Adrenal gland (tissue), 9 donors: ENCODE measurements at regions not wholly inside any gene's neighbourhood (a gene's known extent, or its start where the extent isn't known, plus 50 kb on each side); places are given as distances from the start of the nearest gene placed in this dataset.

Experiments
- DNase-seq, 7 donors: peaks; one replicate each; pipeline ENCODE4 v3.0.0-alpha.2; 2019 to 2020
- H3K27ac ChIP-seq, 5 donors: fragments of 200-600 bp; sonication (generic) in 4 of 5; 1 replicate in 3 of 5; 2 replicates in 2 of 5; pipeline versions ENCODE4 v1.5.1 to v1.8.0; 2016 to 2020; ENCODE audit warnings: mild to moderate bottlenecking in 1 of 5
- H3K27me3 ChIP-seq: fragments of 200-600 bp; 2 replicates; pipeline ENCODE4 v1.8.0; 2021
- H3K36me3 ChIP-seq, 2 donors: fragments of 200-600 bp; replicated peaks in 1 of 2; 1 replicate in 1 of 2; 2 replicates in 1 of 2; pipeline versions ENCODE4 v1.5.1 to v1.8.0; 2018 to 2022
- H3K4me1 ChIP-seq, 2 donors: fragments of 200-600 bp; replicated peaks in 1 of 2; 1 replicate in 1 of 2; 2 replicates in 1 of 2; pipeline versions ENCODE4 v1.5.1 to v1.8.0; 2018 to 2021
- H3K4me3 ChIP-seq, 4 donors: fragments of 200-600 bp; sonication (generic) in 3 of 4; one replicate each; pipeline ENCODE4 v1.5.1; 2016 to 2018
- H3K9me3 ChIP-seq, 3 donors: fragments of 200-600 bp; sonication (generic) in 1 of 3; replicated peaks in 1 of 3; 1 replicate in 2 of 3; 2 replicates in 1 of 3; pipeline versions ENCODE4 v1.5.1 to v1.8.0; 2016 to 2021
- POLR2A ChIP-seq, 2 donors: fragments of 450-650 bp; IDR thresholded peaks; one replicate each; pipeline ENCODE4 v1.6.1; 2017; ENCODE audit warnings: antibody characterized with exemption in 2 of 2, mild to moderate bottlenecking in 2 of 2, moderate library complexity in 1 of 2
- WGBS, 4 donors: extraction: QIAGEN DNeasy Blood & Tissue Kit in 2 of 4; methylation state at CpG; one replicate each; pipeline versions ENCODE4 v1.1.5 to v1.1.7; 2013 to 2017; 5-methylcytosine and 5-hydroxymethylcytosine counted together
- intact Hi-C, 2 donors: fragments of 100-400 bp; cut with DNase I; formaldehyde crosslinking; loops; one replicate each; pipeline versions ENCODE4 v1.14.1 to v1.15.0; 2022 to 2023
- TF ChIP-seq, protein P1 (sequence below), 6 experiments: fragments of 450-650 bp in 4 of 6; fragments of 200-600 bp in 2 of 6; sonication (generic) in 1 of 6; IDR thresholded peaks; 1 replicate in 5 of 6; 2 replicates in 1 of 6; pipeline versions ENCODE4 v1.5.1 to v1.8.0; 2016 to 2021; ENCODE audit warnings: antibody characterized with exemption in 6 of 6, mild to moderate bottlenecking in 2 of 6, moderate library complexity in 1 of 6
- donor health status: healthy with polysubstance abuse.
- donor health status: Bipolar disorder and iron deficiency.
- donor health status: DM: yes; HTN: yes; CAD: no.
- donor health status: DM: no; HTN: no; CAD: no.
- donor health status: DM: no; HTN: no; CAD: no.

DNA sequence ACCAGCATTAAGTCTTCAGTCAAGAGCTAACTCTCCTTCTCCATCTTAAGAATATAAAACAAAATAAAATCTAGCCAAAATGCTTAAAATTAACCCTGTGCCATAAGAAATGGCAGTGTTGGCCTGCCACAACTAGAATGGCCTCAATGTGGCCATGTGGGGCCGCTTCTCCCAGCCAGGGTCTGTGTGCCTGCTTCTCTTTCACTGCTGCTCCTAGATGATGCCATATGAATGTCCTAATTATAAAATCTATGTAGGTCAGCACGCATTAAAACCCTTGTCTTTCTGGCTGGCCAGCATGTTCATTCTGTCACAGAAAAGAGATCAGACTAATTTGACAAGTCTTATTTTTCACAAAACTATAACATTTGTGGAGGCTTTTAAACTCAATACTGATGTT is 102.6 kb downstream of the C6orf118 start:
- TF ChIP-seq POLR2A (IDR thresholded peaks at IDR 0.05) = no peak
- TF ChIP-seq, protein P1, sequence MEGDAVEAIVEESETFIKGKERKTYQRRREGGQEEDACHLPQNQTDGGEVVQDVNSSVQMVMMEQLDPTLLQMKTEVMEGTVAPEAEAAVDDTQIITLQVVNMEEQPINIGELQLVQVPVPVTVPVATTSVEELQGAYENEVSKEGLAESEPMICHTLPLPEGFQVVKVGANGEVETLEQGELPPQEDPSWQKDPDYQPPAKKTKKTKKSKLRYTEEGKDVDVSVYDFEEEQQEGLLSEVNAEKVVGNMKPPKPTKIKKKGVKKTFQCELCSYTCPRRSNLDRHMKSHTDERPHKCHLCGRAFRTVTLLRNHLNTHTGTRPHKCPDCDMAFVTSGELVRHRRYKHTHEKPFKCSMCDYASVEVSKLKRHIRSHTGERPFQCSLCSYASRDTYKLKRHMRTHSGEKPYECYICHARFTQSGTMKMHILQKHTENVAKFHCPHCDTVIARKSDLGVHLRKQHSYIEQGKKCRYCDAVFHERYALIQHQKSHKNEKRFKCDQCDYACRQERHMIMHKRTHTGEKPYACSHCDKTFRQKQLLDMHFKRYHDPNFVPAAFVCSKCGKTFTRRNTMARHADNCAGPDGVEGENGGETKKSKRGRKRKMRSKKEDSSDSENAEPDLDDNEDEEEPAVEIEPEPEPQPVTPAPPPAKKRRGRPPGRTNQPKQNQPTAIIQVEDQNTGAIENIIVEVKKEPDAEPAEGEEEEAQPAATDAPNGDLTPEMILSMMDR (IDR thresholded peaks at IDR 0.05) = no peak
- no peaks in the 10 kb centered on the region for H3K9me3 ChIP-seq
- 69 to 78% (median 74%) methylated on average over 2 of the region's 2 CpGs for WGBS, 4 donors
- H3K36me3 ChIP-seq = no peaks in the 10 kb centered on the region
- H3K27ac ChIP-seq = no peak overlapping the region
- H3K4me3 ChIP-seq = no peak overlapping the region
- intact Hi-C loops = no loop called here
- no peak for DNase-seq
- H3K4me1 ChIP-seq = no peaks in the 10 kb centered on the region
- H3K27me3 ChIP-seq = no peaks in the 10 kb centered on the region

DNA sequence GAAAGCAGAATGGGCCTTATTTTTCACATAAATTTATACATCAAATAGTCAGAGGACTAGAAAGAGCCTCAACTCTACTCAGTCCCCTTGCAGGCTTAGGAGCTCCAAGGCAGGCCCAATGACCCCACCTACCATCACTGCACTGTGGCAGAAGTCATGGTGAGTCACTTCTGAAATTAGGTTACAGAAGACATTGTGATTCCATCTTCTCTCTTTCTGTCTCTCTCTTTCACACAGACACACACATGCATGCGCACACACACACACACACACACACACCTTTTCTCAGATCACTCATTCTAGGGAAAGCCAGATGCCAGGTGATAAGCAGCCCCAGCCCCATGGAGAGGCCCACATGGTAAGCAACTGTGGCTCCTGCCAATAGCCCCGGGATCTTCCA is 103.8 kb downstream of the C6orf118 start:
- intact Hi-C loops = no loop called here
- Histone ChIP-seq H3K4me1 (no peaks in the 10 kb centered on the region), H3K27me3 (no peaks in the 10 kb centered on the region), H3K36me3 (no peaks in the 10 kb centered on the region), H3K4me3 (no peak overlapping the region), H3K27ac (no peak overlapping the region), H3K9me3 (no peaks in the 10 kb centered on the region)
- TF ChIP-seq, protein P1 (IDR thresholded peaks at IDR 0.05) = no peak
- TF ChIP-seq POLR2A (IDR thresholded peaks at IDR 0.05) = no peak
- 79 to 92% (median 87%) methylated on average over 2 of the region's 2 CpGs for WGBS, 4 donors
- DNase-seq = no peak

DNA sequence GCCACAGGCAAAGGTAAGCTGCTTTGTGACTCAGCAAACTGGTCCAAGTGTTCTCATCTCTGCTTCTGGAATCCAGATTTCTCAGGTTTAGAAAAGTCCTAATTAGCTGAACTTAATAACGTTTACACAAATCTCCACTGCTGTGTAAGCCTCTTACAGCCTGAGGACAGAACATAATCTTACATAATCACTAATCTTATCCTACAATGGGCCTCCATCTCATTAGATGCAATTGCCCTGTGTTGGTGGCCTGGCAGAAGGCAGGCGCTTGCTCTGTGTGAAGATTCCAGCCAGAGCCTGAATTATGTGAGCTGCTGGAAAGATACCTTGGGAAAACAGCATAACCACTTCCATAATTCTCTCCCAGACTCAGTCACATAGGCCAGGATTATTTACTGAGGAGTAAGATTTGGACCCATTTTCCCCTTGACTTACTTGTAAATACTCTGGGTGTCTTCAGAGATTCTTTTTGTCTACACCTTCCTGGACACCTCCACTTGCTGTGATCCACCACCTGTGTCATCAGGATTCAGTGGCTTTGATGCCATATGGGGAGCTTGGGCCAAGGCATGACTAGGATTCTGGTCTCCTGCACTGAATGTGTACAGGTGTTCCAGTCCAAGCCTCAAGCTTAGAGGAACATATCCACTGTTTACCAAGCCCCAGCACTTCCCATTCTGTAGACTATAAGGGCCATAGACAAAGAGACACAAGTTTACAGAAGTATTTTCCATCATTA is 104.4 kb downstream of the C6orf118 start:
- WGBS, 4 donors = 53 to 75% (median 61%) methylated on average over 2 of the region's 2 CpGs
- no peaks in the 10 kb centered on the region for H3K4me1 ChIP-seq
- H3K4me3 ChIP-seq = no peak overlapping the region
- no peaks in the 10 kb centered on the region for H3K27me3 ChIP-seq
- DNase-seq = no peak
- H3K27ac ChIP-seq = no peak overlapping the region
- H3K36me3 ChIP-seq = no peaks in the 10 kb centered on the region
- no peaks in the 10 kb centered on the region for H3K9me3 ChIP-seq
- intact Hi-C loops = no loop called here
- TF ChIP-seq POLR2A (IDR thresholded peaks at IDR 0.05) = no peak
- TF ChIP-seq, protein P1 (IDR thresholded peaks at IDR 0.05) = no peak

DNA sequence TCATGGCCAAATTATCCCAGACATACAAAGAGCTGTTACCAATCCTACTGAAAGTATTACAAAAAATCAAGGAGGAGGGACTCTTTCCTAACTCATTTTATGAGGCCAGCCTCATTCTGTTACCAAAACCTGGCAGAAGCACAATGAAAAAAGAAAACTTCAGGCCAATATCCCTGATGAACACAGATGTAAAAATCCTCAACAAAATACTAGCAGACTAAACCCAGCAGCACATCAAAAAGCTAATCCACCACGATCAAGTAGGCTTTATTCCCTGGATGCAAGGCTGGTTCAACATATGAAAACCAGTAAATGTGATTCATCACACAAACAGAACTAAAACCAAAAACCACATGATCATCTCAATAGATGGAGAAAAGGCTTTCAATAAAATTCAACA is 109.2 kb downstream of the C6orf118 start:
- TF ChIP-seq, protein P1 (IDR thresholded peaks at IDR 0.05) = no peak
- TF ChIP-seq POLR2A (IDR thresholded peaks at IDR 0.05) = no peak
- Histone ChIP-seq H3K4me1 (no peaks in the 10 kb centered on the region), H3K9me3 (no peaks in the 10 kb centered on the region), H3K36me3 (no peaks in the 10 kb centered on the region), H3K27ac (no peak overlapping the region), H3K4me3 (no peak overlapping the region), H3K27me3 (no peaks in the 10 kb centered on the region)
- intact Hi-C loops = no loop called here
- no peak for DNase-seq
- 48 to 68% (median 58%) methylated on average over 1 of the region's 1 CpG for WGBS, 4 donors
